Stomach (tissue), 4 donors: ENCODE measurements at regions not wholly inside any gene's neighbourhood (a gene's known extent, or its start where the extent isn't known, plus 50 kb on each side); places are given as distances from the start of the nearest gene placed in this dataset.

Source experiments
- POLR2A ChIP-seq, 4 donors: fragments of 450-650 bp; IDR thresholded peaks; one replicate each; pipeline ENCODE4 v1.6.1; 2016; ENCODE audit warnings: antibody characterized with exemption in 4 of 4, control low read depth in 2 of 4, mild to moderate bottlenecking in 1 of 4, moderate library complexity in 1 of 4
- POLR2AphosphoS5 ChIP-seq, 3 donors: sonication (generic); formaldehyde crosslinking; IDR thresholded peaks; one replicate each; pipeline ENCODE4 v1.6.1; 2016; ENCODE audit warnings: antibody characterized with exemption in 3 of 3
- TF ChIP-seq, protein P1 (sequence below), 7 experiments: fragments of 450-650 bp in 4 of 7; fragments of 200-600 bp in 3 of 7; sonication (generic) in 3 of 7; IDR thresholded peaks; one replicate each; pipeline ENCODE4 v1.5.1; 2016 to 2019; ENCODE audit warnings: antibody characterized with exemption in 7 of 7, control low read depth in 2 of 7, mild to moderate bottlenecking in 1 of 7

DNA sequence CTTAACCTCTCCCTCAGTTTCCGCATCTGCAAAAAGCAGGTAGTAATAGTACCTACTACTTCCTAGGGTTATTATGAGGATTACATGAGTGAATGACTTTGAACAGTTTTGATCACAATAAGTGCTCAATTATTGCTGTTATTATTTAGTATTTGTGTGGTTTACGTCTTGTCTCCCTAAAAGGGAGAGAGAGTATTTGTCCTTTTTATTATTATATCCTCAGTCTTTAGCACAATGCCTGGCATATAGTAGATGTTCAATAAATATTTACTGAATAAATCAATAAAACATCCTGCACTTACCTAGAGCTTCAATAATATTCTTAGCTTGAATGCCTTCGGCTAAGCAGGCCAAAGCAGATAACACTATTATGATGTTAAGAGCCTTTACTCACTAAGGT is 160.0 kb downstream of the TANC2 start:
- TF ChIP-seq POLR2A (IDR thresholded peaks at IDR 0.05) (no peak), POLR2AphosphoS5 (IDR thresholded peaks at IDR 0.05) (no peak)
- TF ChIP-seq, protein P1, sequence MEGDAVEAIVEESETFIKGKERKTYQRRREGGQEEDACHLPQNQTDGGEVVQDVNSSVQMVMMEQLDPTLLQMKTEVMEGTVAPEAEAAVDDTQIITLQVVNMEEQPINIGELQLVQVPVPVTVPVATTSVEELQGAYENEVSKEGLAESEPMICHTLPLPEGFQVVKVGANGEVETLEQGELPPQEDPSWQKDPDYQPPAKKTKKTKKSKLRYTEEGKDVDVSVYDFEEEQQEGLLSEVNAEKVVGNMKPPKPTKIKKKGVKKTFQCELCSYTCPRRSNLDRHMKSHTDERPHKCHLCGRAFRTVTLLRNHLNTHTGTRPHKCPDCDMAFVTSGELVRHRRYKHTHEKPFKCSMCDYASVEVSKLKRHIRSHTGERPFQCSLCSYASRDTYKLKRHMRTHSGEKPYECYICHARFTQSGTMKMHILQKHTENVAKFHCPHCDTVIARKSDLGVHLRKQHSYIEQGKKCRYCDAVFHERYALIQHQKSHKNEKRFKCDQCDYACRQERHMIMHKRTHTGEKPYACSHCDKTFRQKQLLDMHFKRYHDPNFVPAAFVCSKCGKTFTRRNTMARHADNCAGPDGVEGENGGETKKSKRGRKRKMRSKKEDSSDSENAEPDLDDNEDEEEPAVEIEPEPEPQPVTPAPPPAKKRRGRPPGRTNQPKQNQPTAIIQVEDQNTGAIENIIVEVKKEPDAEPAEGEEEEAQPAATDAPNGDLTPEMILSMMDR (IDR thresholded peaks at IDR 0.05), result no peak
